ENCODE measurements at regions not wholly inside any gene's neighbourhood (a gene's known extent, or its start where the extent isn't known, plus 50 kb on each side); places are given as distances from the start of the nearest gene placed in this dataset.
"Not testable (repeated sequence)": the region's sequence is repeated elsewhere in the genome, so short reads cannot be mapped to it uniquely, and the experiment has no call there.

DNA sequence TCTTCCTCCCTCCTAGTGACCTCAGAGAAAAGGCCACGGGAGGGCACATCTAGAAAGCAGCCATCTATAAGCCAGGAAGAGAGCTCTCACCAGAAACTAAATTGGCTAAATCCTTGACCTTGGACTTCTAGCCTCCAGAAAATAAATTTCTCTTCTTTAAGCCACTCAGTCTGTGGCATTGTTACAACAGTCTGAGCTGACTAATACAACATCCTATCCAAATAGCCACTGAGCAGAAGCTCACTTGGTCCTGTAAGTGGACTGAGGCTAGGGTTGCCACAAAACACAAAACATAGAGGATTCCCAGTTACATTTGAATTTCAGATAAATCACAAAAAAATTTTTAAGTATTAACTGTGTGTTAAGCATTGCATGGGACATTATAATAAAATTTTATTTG lies 383.4 kb downstream of the MLLT3 start:
- no peak for DNase-seq (ENCODE audit: low spot score)

DNA sequence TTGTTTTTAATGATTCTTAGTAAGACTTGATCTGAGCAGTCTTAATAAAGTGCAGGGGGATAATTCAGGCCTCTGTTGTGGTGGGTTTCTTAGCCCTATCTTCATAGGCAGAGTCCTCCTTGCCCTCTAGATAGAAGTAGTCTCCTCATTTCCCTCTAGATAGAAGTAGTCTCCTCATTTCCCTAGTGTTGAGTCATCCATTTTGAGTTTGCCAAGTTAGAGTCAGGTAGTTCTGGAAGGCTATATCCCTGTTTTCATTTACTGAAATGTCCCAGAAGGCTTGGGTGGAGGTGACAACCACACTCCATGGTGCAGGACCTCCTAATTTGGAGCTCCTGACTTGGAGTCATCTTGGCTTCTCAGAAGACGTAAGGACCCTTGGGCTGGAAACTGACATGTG lies 384.6 kb downstream of the MLLT3 start:
- DNase-seq (ENCODE audit: low spot score), result no peak

- no peak for DNase-seq (ENCODE audit: low spot score)
These were observed 385.6 kb downstream of the MLLT3 start for GRCh38 chr9:20236676-20237075.

- DNase-seq (ENCODE audit: low spot score), result not testable (repeated sequence)
These were observed 387.1 kb downstream of the MLLT3 start for GRCh38 chr9:20235206-20235605.

GRCh38 chr9:20228096-20228495 lies 394.2 kb downstream of the MLLT3 start:
- DNase-seq (ENCODE audit: low spot score), result no peak

DNA sequence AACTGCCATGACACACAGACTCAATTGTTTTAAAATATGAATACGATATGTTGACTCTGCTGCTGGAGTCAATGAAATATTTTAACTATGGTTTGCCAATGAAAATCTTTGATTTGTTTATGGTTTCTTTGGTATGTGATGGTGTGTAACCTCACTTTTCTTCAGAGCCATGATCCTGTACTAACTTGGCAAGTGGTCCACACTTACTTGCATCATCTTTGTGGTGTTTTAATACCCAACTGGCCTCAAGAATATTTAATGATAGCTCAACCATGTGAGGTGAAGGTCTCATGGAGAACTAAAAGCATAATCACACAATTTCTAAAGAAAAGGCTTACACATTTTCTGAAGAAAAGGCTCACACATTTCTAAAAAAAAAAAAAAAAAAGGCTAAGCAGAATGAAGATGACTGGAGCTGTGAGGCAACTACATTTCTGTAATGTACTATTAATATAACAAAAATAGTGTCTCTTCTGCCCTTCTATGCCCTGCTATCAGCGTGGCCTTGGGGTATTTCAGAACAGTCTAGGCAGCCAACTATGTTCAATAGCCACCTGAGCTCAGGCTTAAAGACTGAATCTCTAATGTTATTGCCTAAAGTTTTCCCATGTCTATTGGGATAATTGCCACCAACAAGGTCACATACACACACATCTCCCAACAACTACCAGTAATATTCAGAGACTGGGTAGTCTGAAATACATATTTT lies 395.0 kb downstream of the MLLT3 start:
- DNase-seq (ENCODE audit: low spot score), result no peak

- no peak for DNase-seq (ENCODE audit: low spot score)
These were observed 396.0 kb downstream of the MLLT3 start for GRCh38 chr9:20226345-20226744.

DNA sequence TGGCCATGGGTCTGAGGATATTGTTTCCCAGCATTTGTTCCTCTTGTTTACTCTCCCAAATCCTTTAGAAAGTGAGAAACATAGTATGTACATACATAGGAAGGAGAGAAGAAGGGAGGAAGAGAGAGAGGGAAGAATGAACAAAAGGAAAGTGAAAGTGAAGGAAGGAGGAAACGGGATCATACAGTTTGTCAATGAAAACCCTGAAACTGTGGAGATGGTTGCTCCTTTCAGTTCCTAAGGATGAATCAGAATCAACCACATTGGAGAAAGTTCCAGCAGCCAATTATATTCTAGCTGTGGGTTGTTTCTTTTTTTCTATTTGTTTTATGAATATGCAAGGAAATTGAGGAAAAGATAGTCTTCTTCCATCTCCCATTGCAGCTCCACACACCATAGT lies 396.5 kb downstream of the MLLT3 start:
- no peak for DNase-seq (ENCODE audit: low spot score)

GRCh38 chr9:20224756-20225155 lies 397.5 kb downstream of the MLLT3 start:
- DNase-seq (ENCODE audit: low spot score), result no peak

DNA sequence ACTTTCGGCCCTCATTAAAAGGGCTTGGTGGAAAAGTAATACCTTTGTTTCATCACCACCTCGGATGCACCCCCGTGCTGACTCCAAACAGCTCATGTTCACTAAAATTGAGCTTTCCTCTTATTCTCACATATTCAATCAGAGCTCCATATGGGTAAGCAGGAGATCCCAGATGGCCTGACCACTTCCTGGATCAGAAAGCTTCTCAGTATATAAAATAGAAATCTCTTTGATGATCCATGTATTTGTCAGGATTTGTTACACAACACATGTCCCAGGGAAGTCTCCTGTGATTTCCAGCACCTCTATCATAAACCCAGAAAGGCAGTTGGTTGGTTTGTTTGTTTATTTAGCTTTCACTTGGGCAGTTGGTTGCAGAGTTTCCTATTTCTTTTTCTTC lies 402.0 kb downstream of the MLLT3 start:
- DNase-seq (ENCODE audit: low spot score), result no peak

- DNase-seq (ENCODE audit: low spot score), result no peak
These were observed 402.9 kb downstream of the MLLT3 start for GRCh38 chr9:20219437-20219836.

DNA sequence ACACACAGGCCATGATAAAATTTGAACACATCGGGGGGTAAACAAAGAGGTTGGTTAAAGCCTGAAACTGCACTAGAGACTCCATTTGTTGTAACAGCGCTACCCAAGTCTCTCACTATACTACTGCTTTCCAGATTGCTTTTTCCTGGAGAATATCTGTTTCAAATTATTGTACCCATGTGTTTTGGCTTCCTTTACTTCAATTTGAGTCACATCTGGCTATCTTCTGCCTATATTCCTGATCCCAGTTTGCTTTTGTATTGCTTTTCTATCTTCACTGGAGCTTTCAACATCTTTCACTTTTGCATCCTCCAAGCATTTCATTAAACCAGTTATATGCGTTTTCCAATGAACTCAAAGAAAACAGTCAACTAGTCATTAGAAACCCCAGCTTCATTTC lies 404.7 kb downstream of the MLLT3 start:
- DNase-seq (ENCODE audit: low spot score), result no peak

DNA sequence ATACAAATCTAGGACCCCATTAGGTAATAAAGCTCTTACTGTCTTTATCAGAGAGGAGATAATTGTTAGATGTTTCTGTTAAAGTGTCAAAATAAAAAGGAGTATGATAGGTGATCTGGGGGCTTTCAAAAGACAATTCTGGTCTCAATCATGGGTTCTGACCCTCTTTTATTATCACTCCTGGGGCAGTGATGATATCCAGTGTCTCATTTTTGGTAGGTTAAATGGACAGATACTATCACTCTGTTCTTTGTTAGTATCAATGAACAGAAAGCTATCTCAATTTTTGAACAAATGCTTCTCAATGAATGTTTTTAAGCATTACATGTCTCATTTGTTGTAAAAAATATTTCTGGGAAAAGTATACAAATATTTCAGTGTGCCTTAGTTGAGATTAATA lies 405.9 kb downstream of the MLLT3 start:
- no peak for DNase-seq (ENCODE audit: low spot score)

DNA sequence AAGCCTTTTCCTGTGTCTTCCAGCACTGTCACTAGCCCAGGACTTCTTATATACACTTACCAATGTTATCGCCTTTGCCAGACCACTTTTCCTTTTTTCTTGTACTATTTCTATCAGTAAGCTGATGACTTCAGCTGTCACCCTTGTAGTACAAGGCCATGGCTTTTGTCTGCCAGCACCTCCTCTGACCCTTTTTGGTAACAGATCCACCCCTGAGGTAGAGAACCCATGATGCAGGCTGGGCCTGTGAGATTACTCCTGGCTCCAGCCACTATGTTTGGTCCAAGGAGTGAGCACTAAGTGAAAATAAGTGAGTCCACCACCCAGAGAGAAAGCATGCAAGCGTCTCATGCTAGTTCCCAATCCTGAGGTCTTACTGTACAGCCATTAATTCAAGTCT lies 406.7 kb downstream of the MLLT3 start:
- DNase-seq (ENCODE audit: low spot score), result no peak

DNA sequence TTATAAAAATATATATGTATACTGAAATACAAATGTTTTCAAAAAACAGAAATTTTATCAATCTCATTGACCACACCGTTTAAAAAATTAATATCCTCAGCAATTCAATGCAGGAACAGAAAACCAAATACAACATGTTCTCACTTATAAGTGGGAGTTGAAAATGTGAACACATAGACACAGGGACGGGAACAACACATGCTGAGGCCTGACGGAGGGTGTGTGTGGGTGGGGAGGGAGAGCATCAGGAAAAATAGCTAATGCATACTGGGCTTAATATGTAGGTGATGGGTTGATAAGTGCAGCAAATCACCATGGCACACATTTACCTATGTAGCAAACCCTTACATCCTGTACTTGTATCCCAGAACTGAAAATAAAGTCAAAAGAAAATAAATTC lies 409.5 kb downstream of the MLLT3 start:
- no peak for DNase-seq (ENCODE audit: low spot score)

DNA sequence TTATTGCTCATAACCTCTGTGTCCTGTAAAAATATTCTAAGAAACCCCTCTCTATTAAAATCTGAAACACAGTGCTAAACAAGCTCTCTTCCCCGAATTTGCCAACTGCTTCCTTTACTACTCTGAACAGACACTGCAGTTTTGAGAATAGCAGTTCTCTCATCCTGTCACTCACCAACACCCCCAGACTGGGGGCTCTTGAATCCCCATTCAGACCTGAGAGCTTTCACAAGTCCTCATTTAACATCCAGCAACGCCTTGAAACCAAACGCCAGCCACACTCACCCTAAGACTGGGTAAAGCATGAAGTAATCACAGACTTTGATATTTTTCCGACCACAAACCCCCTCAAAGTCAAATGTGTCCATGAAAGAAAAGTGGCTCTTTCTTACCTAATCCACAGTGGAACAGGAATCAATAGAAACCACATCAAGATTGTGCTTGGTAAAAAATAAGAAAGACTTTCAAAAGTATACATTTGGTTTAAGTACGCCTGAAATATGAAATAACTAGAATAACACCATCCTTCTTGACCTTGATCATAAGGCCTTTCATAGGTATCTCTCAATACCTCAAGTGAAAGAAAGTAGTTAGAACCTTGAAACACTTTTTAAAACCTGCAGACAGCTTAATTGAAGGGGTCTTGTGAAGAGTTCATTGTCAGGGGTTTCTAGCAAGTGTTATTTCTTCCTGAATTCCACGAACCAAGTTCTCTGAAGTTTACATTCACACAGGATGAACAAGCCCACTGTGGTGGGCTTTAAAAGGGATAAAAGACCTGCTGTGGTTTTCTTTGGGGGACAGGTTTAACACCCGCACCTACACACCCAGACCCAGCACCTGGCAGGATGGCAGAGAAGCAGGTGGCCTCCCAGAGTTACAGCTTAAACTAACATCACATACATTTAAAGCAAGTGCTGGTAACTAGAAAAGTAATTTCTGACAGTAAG lies 412.6 kb downstream of the MLLT3 start:
- DNase-seq (ENCODE audit: low spot score), result no peak

- no peak for DNase-seq (ENCODE audit: low spot score)
These were observed 413.3 kb downstream of the MLLT3 start for GRCh38 chr9:20208961-20209371.

- no peak for DNase-seq (ENCODE audit: low spot score)
These were observed 414.1 kb downstream of the MLLT3 start for GRCh38 chr9:20208226-20208625.

- DNase-seq (ENCODE audit: low spot score), result no peak
These were observed 415.1 kb downstream of the MLLT3 start for GRCh38 chr9:20207176-20207575.

GRCh38 chr9:20205821-20206220 lies 416.5 kb downstream of the MLLT3 start:
- DNase-seq (ENCODE audit: low spot score), result no peak

- no peak for DNase-seq (ENCODE audit: low spot score)
These were observed 412.2 kb upstream of the SLC24A2 start for GRCh38 chr9:20200991-20201431.

DNA sequence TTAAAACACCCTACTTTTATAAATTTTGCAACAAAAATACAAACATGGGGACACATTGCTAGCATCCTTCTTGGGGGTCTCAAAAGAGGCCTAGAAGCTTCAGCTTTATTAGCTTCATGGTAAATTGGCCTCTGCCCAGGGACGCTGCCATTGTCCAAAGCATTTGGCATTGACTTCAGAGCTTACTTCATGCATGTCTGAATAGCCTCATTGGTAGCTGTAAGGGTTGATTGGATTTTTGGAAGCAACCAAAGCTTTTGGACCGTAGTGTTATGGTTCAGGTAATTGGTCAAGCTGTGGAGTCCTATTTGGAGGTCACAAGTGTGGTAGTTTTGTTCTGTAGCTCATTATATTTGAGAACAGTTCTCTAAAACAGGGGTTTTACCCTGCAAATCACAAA lies 411.7 kb upstream of the SLC24A2 start:
- DNase-seq (ENCODE audit: low spot score), result no peak

- DNase-seq (ENCODE audit: low spot score), result no peak
These were observed 410.3 kb upstream of the SLC24A2 start for GRCh38 chr9:20199111-20199510.
